HEK293T (cell line): ENCODE measurements at regions not wholly inside any gene's neighbourhood (a gene's known extent, or its start where the extent isn't known, plus 50 kb on each side); places are given as distances from the start of the nearest gene placed in this dataset.

Experiments used
- ARNT ChIP-seq: fragments of 450-650 bp; IDR thresholded peaks from 2 replicates; pipeline ENCODE4 v1.6.1; 2017; ENCODE audit warnings: mild to moderate bottlenecking
- BHLHE40 ChIP-seq: fragments of 450-650 bp; IDR thresholded peaks from 2 replicates; pipeline ENCODE4 v1.6.1; 2016; ENCODE audit warnings: mild to moderate bottlenecking, moderate library complexity, borderline replicate concordance
- CTBP1 ChIP-seq: fragments of 450-650 bp; IDR thresholded peaks from 2 replicates; pipeline ENCODE4 v1.6.1; 2016; ENCODE audit warnings: borderline replicate concordance
- ELF4 ChIP-seq: fragments of 450-650 bp; IDR thresholded peaks from 2 replicates; pipeline ENCODE4 v1.6.1; 2017; ENCODE audit warnings: antibody characterized with exemption
- FOXA1 ChIP-seq: fragments of 450-650 bp; IDR thresholded peaks from 2 replicates; pipeline ENCODE4 v1.6.1; 2016; ENCODE audit warnings: mild to moderate bottlenecking
- FOXK2 ChIP-seq: fragments of 450-650 bp; IDR thresholded peaks from 2 replicates; pipeline ENCODE4 v1.6.1; 2016; ENCODE audit warnings: mild to moderate bottlenecking
- FOXM1 ChIP-seq: fragments of 450-650 bp; IDR thresholded peaks from 2 replicates; pipeline ENCODE4 v1.6.1; 2017; ENCODE audit warnings: mild to moderate bottlenecking, borderline replicate concordance
- HDGF ChIP-seq: fragments of 450-650 bp; IDR thresholded peaks from 2 replicates; pipeline ENCODE4 v1.6.1; 2017; ENCODE audit warnings: antibody characterized with exemption, borderline replicate concordance
- LEF1 ChIP-seq: fragments of 450-650 bp; IDR thresholded peaks from 2 replicates; pipeline ENCODE4 v1.6.1; 2017; ENCODE audit warnings: mild to moderate bottlenecking, borderline replicate concordance
- NFRKB ChIP-seq: fragments of 450-650 bp; IDR thresholded peaks from 2 replicates; pipeline ENCODE4 v1.6.1; 2016; ENCODE audit warnings: mild to moderate bottlenecking, moderate library complexity
- SP1 ChIP-seq: fragments of 450-650 bp; IDR thresholded peaks from 2 replicates; pipeline ENCODE4 v1.6.1; 2017
- SUZ12 ChIP-seq: fragments of 450-650 bp; IDR thresholded peaks from 2 replicates; pipeline ENCODE4 v1.6.1; 2016; ENCODE audit warnings: mild to moderate bottlenecking
- TARDBP ChIP-seq: fragments of 450-650 bp; IDR thresholded peaks from 2 replicates; pipeline ENCODE4 v1.6.1; 2016
- ZNF384 ChIP-seq: fragments of 450-650 bp; IDR thresholded peaks from 2 replicates; pipeline ENCODE4 v1.6.1; 2016

DNA sequence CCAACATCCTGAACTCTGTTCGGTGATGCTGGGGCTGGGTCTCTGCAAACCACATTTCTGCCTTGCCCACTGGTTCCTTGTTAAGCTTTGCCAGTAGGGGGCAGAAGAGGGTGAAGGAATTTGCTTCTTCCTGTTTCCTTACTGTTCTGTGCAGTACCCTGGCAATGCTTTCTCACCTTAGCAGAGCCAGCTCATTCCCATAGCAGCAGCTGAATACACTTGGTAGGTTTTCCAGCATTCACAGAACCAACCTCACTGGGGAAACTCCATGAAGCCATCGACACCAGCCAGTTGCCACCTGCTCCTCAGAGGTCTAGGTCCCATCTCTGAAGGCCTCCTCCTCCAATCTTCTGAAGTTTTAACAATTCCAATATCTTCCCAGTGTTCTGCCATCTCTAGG lies 308.4 kb downstream of the PDCD6IP start:
- TF ChIP-seq SP1, result no peak
- no peak for TF ChIP-seq FOXK2
- no peak for TF ChIP-seq ARNT
- TF ChIP-seq ELF4, result no peak
- no peak for TF ChIP-seq TARDBP
- no peak for TF ChIP-seq FOXM1
- TF ChIP-seq LEF1, result no peak
- TF ChIP-seq HDGF, result no peak
- no peak for TF ChIP-seq NFRKB
- no peak for TF ChIP-seq SUZ12
- no peak for TF ChIP-seq FOXA1
- no peak for TF ChIP-seq BHLHE40
- no peak for TF ChIP-seq ZNF384
- no peak for TF ChIP-seq CTBP1
